Tibial nerve (tissue), 4 donors: ENCODE measurements at regions not wholly inside any gene's neighbourhood (a gene's known extent, or its start where the extent isn't known, plus 50 kb on each side); places are given as distances from the start of the nearest gene placed in this dataset.

Experiments used
- DNase-seq, 2 donors: peaks; one replicate each; pipeline ENCODE4 v3.0.0-alpha.2; 2019; ENCODE audit warnings: low spot score in 2 of 2
- H3K27ac ChIP-seq, 4 donors: fragments of 200-600 bp; sonication (generic) in 3 of 4; one replicate each; pipeline ENCODE4 v1.5.1; 2017 to 2019; ENCODE audit warnings: mild to moderate bottlenecking in 1 of 4
- H3K27me3 ChIP-seq, 2 donors: fragments of 200-600 bp; sonication (generic) in 1 of 2; one replicate each; pipeline versions ENCODE4 v1.5.1 to v1.6.0; 2017 to 2019
- H3K36me3 ChIP-seq, 3 donors: fragments of 200-600 bp; sonication (generic); one replicate each; pipeline ENCODE4 v1.5.1; 2018 to 2019
- H3K4me1 ChIP-seq, 4 donors: fragments of 200-600 bp; sonication (generic) in 3 of 4; one replicate each; pipeline ENCODE4 v1.5.1; 2017 to 2019
- H3K4me3 ChIP-seq, 4 donors: fragments of 200-600 bp; sonication (generic) in 3 of 4; one replicate each; pipeline ENCODE4 v1.5.1; 2017 to 2019; ENCODE audit warnings: mild to moderate bottlenecking in 1 of 4, moderate library complexity in 1 of 4
- H3K9me3 ChIP-seq, 4 donors: fragments of 200-600 bp; sonication (generic) in 3 of 4; one replicate each; pipeline ENCODE4 v1.5.1; 2017 to 2019
- EP300 ChIP-seq, 2 donors: sonication (generic); formaldehyde crosslinking; IDR thresholded peaks; one replicate each; pipeline ENCODE4 v1.6.1; 2017; ENCODE audit warnings: antibody characterized with exemption in 2 of 2, mild to moderate bottlenecking in 1 of 2
- POLR2A ChIP-seq, 2 donors: fragments of 450-650 bp; IDR thresholded peaks; one replicate each; pipeline ENCODE4 v1.6.1; 2017; ENCODE audit warnings: antibody characterized with exemption in 2 of 2, mild to moderate bottlenecking in 2 of 2, moderate library complexity in 2 of 2
- WGBS, 2 donors: methylation state at CpG; one replicate each; pipeline ENCODE4 v1.1.5; 2018; 5-methylcytosine and 5-hydroxymethylcytosine counted together
- TF ChIP-seq, protein P1 (sequence below), 5 experiments: fragments of 200-600 bp in 3 of 5; fragments of 450-650 bp in 2 of 5; sonication (generic) in 3 of 5; IDR thresholded peaks; one replicate each; pipeline ENCODE4 v1.5.1; 2016 to 2019; ENCODE audit warnings: antibody characterized with exemption in 5 of 5, mild to moderate bottlenecking in 3 of 5, moderate library complexity in 2 of 5

- TF ChIP-seq POLR2A (IDR thresholded peaks at IDR 0.05): no peak
- TF ChIP-seq EP300 (IDR thresholded peaks at IDR 0.05): no peak
- TF ChIP-seq, protein P1, sequence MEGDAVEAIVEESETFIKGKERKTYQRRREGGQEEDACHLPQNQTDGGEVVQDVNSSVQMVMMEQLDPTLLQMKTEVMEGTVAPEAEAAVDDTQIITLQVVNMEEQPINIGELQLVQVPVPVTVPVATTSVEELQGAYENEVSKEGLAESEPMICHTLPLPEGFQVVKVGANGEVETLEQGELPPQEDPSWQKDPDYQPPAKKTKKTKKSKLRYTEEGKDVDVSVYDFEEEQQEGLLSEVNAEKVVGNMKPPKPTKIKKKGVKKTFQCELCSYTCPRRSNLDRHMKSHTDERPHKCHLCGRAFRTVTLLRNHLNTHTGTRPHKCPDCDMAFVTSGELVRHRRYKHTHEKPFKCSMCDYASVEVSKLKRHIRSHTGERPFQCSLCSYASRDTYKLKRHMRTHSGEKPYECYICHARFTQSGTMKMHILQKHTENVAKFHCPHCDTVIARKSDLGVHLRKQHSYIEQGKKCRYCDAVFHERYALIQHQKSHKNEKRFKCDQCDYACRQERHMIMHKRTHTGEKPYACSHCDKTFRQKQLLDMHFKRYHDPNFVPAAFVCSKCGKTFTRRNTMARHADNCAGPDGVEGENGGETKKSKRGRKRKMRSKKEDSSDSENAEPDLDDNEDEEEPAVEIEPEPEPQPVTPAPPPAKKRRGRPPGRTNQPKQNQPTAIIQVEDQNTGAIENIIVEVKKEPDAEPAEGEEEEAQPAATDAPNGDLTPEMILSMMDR (IDR thresholded peaks at IDR 0.05): no peak
- Histone ChIP-seq H3K4me1 (no peaks in the 10 kb centered on the region), H3K4me3 (no peak overlapping the region), H3K36me3 (no peaks in the 10 kb centered on the region), H3K27me3 (no peaks in the 10 kb centered on the region), H3K27ac (no peak overlapping the region), H3K9me3 (no peaks in the 10 kb centered on the region)
- 92 to 98% methylated on average over 2 of the region's 2 CpGs for WGBS, 2 donors
- no peak for DNase-seq
These were observed 554.7 kb upstream of the SLC35B3 start for GRCh38 chr6:8990075-8990474.

GRCh38 chr6:8983202-8983688 lies 547.9 kb upstream of the SLC35B3 start:
- peaks cover 0 to 3% (median 0%) of the 10 kb centered on the region in 4 donors for H3K9me3 ChIP-seq
- TF ChIP-seq, protein P1 (IDR thresholded peaks at IDR 0.05): peak; percentile 74 to 96 (median 84)
- TF ChIP-seq POLR2A (IDR thresholded peaks at IDR 0.05): no peak
- WGBS, 2 donors: 3 to 4% methylated on average over 10 of the region's 10 CpGs

GRCh38 chr6:8982668-8983067 lies 547.3 kb upstream of the SLC35B3 start:
- peaks cover 0 to 3% (median 0%) of the 10 kb centered on the region in 4 donors for H3K9me3 ChIP-seq
- H3K4me1 ChIP-seq: peaks cover 0 to 7% (median 0%) of the 10 kb centered on the region in 4 donors
- TF ChIP-seq POLR2A (IDR thresholded peaks at IDR 0.05) (no peak), EP300 (IDR thresholded peaks at IDR 0.05) (no peak)
- TF ChIP-seq, protein P1 (IDR thresholded peaks at IDR 0.05): no peak
- H3K27ac ChIP-seq: no peak overlapping the region
- no peaks in the 10 kb centered on the region for H3K36me3 ChIP-seq
- H3K4me3 ChIP-seq: no peak overlapping the region
- WGBS, 2 donors: 37 to 43% methylated on average over 9 of the region's 9 CpGs
- no peak for DNase-seq
- no peaks in the 10 kb centered on the region for H3K27me3 ChIP-seq

More at GRCh38 chr6:8983202-8983688, 547.9 kb upstream of the SLC35B3 start:
- no peak overlapping the region for H3K27ac ChIP-seq
- H3K4me3 ChIP-seq: no peak overlapping the region
- no peaks in the 10 kb centered on the region for H3K36me3 ChIP-seq
- peak; percentile 38 to 65 for DNase-seq
- peaks cover 0 to 7% (median 0%) of the 10 kb centered on the region in 4 donors for H3K4me1 ChIP-seq
- H3K27me3 ChIP-seq: no peaks in the 10 kb centered on the region

- no peaks in the 10 kb centered on the region for H3K4me1 ChIP-seq
- DNase-seq: no peak
- no peak overlapping the region for H3K4me3 ChIP-seq
- H3K27me3 ChIP-seq: no peaks in the 10 kb centered on the region
- TF ChIP-seq, protein P1 (IDR thresholded peaks at IDR 0.05): no peak
- TF ChIP-seq EP300 (IDR thresholded peaks at IDR 0.05): no peak
- peaks cover 0 to 15% (median 4%) of the 10 kb centered on the region in 4 donors for H3K9me3 ChIP-seq
- H3K36me3 ChIP-seq: no peaks in the 10 kb centered on the region
- no peak overlapping the region for H3K27ac ChIP-seq
These were observed 538.0 kb upstream of the SLC35B3 start for GRCh38 chr6:8973395-8973794.

- Histone ChIP-seq H3K4me1 (no peaks in the 10 kb centered on the region), H3K27ac (no peak overlapping the region), H3K36me3 (no peaks in the 10 kb centered on the region), H3K4me3 (no peak overlapping the region), H3K27me3 (no peaks in the 10 kb centered on the region), H3K9me3 (peaks cover 0 to 21% (median 4%) of the 10 kb centered on the region in 4 donors)
- TF ChIP-seq EP300 (IDR thresholded peaks at IDR 0.05) (no peak), POLR2A (IDR thresholded peaks at IDR 0.05) (no peak)
- TF ChIP-seq, protein P1 (IDR thresholded peaks at IDR 0.05): no peak
- DNase-seq: no peak
These were observed 534.4 kb upstream of the SLC35B3 start for GRCh38 chr6:8969747-8970146.
